ENCODE measurements at regions not wholly inside any gene's neighbourhood (a gene's known extent, or its start where the extent isn't known, plus 50 kb on each side); places are given as distances from the start of the nearest gene placed in this dataset.

DNA sequence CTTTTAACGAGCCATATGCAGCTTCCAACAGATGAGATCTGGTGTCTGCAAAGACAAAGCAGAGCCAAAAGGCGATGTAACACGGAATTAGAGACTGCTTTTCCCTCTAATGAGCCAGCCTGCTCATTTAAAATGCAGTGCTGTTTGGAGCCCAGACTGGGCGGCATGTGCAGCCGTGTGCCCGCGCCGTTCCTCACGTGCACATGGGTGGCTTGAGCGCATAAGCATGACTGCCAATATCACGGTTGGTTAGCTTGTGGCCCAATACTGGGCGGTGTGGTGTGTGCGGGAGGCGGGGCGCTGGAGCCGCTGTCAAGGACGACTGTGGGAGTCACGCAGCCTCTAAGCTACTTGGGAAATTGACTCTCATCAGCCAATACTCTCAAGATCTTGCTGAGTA lies 87.0 kb upstream of the SCOC start:
- no peak for TF ChIP-seq EZH2phosphoT487 (IDR thresholded peaks at IDR 0.05; ENCODE audit: borderline replicate concordance)
- TF ChIP-seq, protein P1, sequence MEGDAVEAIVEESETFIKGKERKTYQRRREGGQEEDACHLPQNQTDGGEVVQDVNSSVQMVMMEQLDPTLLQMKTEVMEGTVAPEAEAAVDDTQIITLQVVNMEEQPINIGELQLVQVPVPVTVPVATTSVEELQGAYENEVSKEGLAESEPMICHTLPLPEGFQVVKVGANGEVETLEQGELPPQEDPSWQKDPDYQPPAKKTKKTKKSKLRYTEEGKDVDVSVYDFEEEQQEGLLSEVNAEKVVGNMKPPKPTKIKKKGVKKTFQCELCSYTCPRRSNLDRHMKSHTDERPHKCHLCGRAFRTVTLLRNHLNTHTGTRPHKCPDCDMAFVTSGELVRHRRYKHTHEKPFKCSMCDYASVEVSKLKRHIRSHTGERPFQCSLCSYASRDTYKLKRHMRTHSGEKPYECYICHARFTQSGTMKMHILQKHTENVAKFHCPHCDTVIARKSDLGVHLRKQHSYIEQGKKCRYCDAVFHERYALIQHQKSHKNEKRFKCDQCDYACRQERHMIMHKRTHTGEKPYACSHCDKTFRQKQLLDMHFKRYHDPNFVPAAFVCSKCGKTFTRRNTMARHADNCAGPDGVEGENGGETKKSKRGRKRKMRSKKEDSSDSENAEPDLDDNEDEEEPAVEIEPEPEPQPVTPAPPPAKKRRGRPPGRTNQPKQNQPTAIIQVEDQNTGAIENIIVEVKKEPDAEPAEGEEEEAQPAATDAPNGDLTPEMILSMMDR (conservative IDR thresholded peaks at IDR 0.05; ENCODE audit: low read length) = no peak
- Histone ChIP-seq H3K36me3 (ENCODE audit: insufficient read depth, low read length) (no peaks in the 10 kb centered on the region), H3K79me2 (ENCODE audit: insufficient read depth, low read length) (no peaks in the 10 kb centered on the region), H4K20me1 (ENCODE audit: insufficient read depth, low read length, poor library complexity, severe bottlenecking) (no peaks in the 10 kb centered on the region), H2AFZ (ENCODE audit: low read length) (no peak overlapping the region), H3F3A (ENCODE audit: low read depth) (no peaks in the 10 kb centered on the region), H3K9me2 (replicated peaks; ENCODE audit: low read depth, low read length) (no peaks in the 10 kb centered on the region), H3K4me1 (ENCODE audit: insufficient read depth, low read length, poor library complexity, severe bottlenecking) (no peaks in the 10 kb centered on the region), H3K27me3 (ENCODE audit: insufficient read depth, low read length, poor library complexity, severe bottlenecking) (no peaks in the 10 kb centered on the region), H3K4me2 (ENCODE audit: low read depth, low read length, poor library complexity, severe bottlenecking) (no peak overlapping the region), H3K9ac (ENCODE audit: low read depth, low read length, poor library complexity, severe bottlenecking) (no peak overlapping the region), H3K9me3 (ENCODE audit: insufficient read depth, low read depth, low read length) (no peaks in the 10 kb centered on the region), H3K4me3 (ENCODE audit: low read length, poor library complexity, severe bottlenecking) (no peak overlapping the region)

DNA sequence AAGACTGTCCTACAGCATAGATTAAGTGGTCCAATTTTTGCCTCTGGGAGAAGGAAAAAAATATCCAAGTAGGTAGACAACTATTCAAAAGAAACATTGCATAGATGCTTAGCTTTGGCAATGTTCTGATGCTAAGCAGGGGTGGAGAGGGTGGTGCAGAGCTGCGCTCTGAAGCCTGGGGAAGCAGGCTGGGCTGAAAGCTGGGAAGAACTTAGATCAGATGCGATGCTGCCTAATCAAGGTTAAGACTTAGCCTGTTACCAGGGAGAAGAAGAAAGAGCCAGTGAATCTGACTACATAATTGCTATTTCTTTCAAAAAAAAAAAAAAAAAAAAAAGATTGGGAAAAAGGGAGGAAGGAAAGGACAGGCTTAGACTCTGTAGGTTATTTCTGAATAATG lies 89.0 kb upstream of the SCOC start:
- Histone ChIP-seq H3K9me2 (replicated peaks; ENCODE audit: low read depth, low read length) (no peaks in the 10 kb centered on the region), H4K20me1 (ENCODE audit: insufficient read depth, low read length, poor library complexity, severe bottlenecking) (no peaks in the 10 kb centered on the region), H3K4me3 (ENCODE audit: low read length, poor library complexity, severe bottlenecking) (no peak overlapping the region), H3K36me3 (ENCODE audit: insufficient read depth, low read length) (no peaks in the 10 kb centered on the region), H3K27me3 (ENCODE audit: insufficient read depth, low read length, poor library complexity, severe bottlenecking) (no peaks in the 10 kb centered on the region), H2AFZ (ENCODE audit: low read length) (no peak overlapping the region), H3K9ac (ENCODE audit: low read depth, low read length, poor library complexity, severe bottlenecking) (no peak overlapping the region), H3K9me3 (ENCODE audit: insufficient read depth, low read depth, low read length) (no peaks in the 10 kb centered on the region), H3K4me1 (ENCODE audit: insufficient read depth, low read length, poor library complexity, severe bottlenecking) (no peaks in the 10 kb centered on the region), H3F3A (ENCODE audit: low read depth) (no peaks in the 10 kb centered on the region), H3K79me2 (ENCODE audit: insufficient read depth, low read length) (no peaks in the 10 kb centered on the region), H3K4me2 (ENCODE audit: low read depth, low read length, poor library complexity, severe bottlenecking) (no peak overlapping the region)
- TF ChIP-seq, protein P1 (conservative IDR thresholded peaks at IDR 0.05; ENCODE audit: low read length) = no peak
- TF ChIP-seq EZH2phosphoT487 (IDR thresholded peaks at IDR 0.05; ENCODE audit: borderline replicate concordance) = no peak

DNA sequence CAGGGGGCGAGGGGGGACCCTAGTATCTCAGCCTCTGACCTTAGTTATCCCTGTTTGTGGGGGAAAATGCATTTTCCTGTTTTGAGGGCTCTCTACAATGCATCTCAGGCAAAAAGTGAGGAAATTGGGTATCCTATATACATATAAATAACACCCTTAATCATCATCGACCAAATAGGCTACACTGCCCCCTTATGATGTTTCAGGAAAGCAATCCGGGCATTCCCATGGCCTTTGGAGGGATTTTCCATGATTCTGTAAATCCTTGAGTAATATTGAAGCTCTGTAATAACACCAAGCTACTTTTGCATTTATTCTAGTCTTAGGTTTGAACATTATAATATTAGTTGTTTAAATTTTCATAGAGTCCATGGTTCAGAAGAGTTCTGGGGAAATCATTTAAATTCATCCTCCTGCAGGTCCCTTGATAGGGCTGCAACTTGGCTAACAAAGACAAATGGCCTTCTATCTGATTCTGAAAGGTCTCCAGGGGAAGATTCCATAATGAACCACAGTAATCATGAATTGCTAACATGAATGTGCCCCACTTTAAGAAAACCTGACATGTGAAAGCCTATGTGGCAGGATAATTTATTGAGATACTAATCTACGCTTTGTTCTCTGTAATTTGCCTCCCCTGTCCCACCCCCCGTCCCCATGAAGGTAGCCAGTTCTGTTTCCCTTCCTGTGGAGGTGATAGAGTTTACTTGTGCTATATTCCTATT lies 91.5 kb upstream of the SCOC start:
- Histone ChIP-seq H3K4me3 (ENCODE audit: low read length, poor library complexity, severe bottlenecking) (no peak overlapping the region), H3K9me2 (replicated peaks; ENCODE audit: low read depth, low read length) (no peaks in the 10 kb centered on the region), H3K79me2 (ENCODE audit: insufficient read depth, low read length) (no peaks in the 10 kb centered on the region), H3F3A (ENCODE audit: low read depth) (no peaks in the 10 kb centered on the region), H3K4me2 (ENCODE audit: low read depth, low read length, poor library complexity, severe bottlenecking) (no peak overlapping the region), H3K36me3 (ENCODE audit: insufficient read depth, low read length) (no peaks in the 10 kb centered on the region), H3K27me3 (ENCODE audit: insufficient read depth, low read length, poor library complexity, severe bottlenecking) (no peaks in the 10 kb centered on the region), H3K4me1 (ENCODE audit: insufficient read depth, low read length, poor library complexity, severe bottlenecking) (no peaks in the 10 kb centered on the region), H4K20me1 (ENCODE audit: insufficient read depth, low read length, poor library complexity, severe bottlenecking) (no peaks in the 10 kb centered on the region), H2AFZ (ENCODE audit: low read length) (no peak overlapping the region), H3K9ac (ENCODE audit: low read depth, low read length, poor library complexity, severe bottlenecking) (no peak overlapping the region), H3K9me3 (ENCODE audit: insufficient read depth, low read depth, low read length) (no peaks in the 10 kb centered on the region)
- TF ChIP-seq, protein P1 (conservative IDR thresholded peaks at IDR 0.05; ENCODE audit: low read length) = no peak
- no peak for TF ChIP-seq EZH2phosphoT487 (IDR thresholded peaks at IDR 0.05; ENCODE audit: borderline replicate concordance)

Data from Loucy (cell line).